H1 (cell line): ENCODE measurements at regions not wholly inside any gene's neighbourhood (a gene's known extent, or its start where the extent isn't known, plus 50 kb on each side); places are given as distances from the start of the nearest gene placed in this dataset.

Experiments
- BCL11A ChIP-seq, 2 experiments: IDR thresholded peaks; one replicate each; pipeline ENCODE4 v1.6.1; 2011; ENCODE audit warnings: low read depth in 2 of 2, low read length in 2 of 2, mild to moderate bottlenecking in 2 of 2
- PHF8 ChIP-seq: fragments of 200-600 bp; sonication (generic); conservative IDR thresholded peaks from 2 replicates; pipeline ENCODE4 v1.7.1; 2012; ENCODE audit warnings: low read depth, mild to moderate bottlenecking, inconsistent platforms, low read length, moderate library complexity
- TF ChIP-seq, protein P1 (sequence below): fragments of 300-600 bp; sonication (generic); IDR thresholded peaks from 2 replicates; pipeline ENCODE4 v1.7.1; 2012; ENCODE audit warnings: low read length, moderate library complexity, mild to moderate bottlenecking, inconsistent platforms; ENCODE audit not compliant: insufficient replicate concordance
- TF ChIP-seq, protein P2 (sequence below): IDR thresholded peaks from 2 replicates; pipeline ENCODE4 v1.6.1; 2011; ENCODE audit warnings: low read depth, mild to moderate bottlenecking, low read length; ENCODE audit not compliant: insufficient read depth

DNA sequence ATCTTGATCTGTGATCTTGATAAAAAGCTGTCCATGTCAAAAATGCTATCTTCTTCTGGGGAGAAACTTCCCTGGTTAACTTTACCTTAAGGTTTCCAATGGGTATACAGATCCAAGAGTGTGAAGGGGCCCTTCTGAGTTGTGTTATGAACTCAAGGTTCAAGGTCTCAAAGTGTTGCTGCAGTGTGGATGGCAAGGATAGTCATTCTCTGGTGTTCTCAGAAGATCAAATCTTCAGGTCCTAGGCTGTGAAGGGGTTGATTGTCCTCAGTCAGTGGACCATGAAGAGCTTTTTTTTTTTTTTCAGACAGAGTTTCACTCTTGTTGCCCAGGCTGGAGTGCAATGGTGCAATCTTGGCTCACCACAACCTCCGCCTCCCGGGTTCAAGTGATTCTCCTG lies 114.4 kb downstream of the SPTSSA start (continued):
- TF ChIP-seq, protein P1, sequence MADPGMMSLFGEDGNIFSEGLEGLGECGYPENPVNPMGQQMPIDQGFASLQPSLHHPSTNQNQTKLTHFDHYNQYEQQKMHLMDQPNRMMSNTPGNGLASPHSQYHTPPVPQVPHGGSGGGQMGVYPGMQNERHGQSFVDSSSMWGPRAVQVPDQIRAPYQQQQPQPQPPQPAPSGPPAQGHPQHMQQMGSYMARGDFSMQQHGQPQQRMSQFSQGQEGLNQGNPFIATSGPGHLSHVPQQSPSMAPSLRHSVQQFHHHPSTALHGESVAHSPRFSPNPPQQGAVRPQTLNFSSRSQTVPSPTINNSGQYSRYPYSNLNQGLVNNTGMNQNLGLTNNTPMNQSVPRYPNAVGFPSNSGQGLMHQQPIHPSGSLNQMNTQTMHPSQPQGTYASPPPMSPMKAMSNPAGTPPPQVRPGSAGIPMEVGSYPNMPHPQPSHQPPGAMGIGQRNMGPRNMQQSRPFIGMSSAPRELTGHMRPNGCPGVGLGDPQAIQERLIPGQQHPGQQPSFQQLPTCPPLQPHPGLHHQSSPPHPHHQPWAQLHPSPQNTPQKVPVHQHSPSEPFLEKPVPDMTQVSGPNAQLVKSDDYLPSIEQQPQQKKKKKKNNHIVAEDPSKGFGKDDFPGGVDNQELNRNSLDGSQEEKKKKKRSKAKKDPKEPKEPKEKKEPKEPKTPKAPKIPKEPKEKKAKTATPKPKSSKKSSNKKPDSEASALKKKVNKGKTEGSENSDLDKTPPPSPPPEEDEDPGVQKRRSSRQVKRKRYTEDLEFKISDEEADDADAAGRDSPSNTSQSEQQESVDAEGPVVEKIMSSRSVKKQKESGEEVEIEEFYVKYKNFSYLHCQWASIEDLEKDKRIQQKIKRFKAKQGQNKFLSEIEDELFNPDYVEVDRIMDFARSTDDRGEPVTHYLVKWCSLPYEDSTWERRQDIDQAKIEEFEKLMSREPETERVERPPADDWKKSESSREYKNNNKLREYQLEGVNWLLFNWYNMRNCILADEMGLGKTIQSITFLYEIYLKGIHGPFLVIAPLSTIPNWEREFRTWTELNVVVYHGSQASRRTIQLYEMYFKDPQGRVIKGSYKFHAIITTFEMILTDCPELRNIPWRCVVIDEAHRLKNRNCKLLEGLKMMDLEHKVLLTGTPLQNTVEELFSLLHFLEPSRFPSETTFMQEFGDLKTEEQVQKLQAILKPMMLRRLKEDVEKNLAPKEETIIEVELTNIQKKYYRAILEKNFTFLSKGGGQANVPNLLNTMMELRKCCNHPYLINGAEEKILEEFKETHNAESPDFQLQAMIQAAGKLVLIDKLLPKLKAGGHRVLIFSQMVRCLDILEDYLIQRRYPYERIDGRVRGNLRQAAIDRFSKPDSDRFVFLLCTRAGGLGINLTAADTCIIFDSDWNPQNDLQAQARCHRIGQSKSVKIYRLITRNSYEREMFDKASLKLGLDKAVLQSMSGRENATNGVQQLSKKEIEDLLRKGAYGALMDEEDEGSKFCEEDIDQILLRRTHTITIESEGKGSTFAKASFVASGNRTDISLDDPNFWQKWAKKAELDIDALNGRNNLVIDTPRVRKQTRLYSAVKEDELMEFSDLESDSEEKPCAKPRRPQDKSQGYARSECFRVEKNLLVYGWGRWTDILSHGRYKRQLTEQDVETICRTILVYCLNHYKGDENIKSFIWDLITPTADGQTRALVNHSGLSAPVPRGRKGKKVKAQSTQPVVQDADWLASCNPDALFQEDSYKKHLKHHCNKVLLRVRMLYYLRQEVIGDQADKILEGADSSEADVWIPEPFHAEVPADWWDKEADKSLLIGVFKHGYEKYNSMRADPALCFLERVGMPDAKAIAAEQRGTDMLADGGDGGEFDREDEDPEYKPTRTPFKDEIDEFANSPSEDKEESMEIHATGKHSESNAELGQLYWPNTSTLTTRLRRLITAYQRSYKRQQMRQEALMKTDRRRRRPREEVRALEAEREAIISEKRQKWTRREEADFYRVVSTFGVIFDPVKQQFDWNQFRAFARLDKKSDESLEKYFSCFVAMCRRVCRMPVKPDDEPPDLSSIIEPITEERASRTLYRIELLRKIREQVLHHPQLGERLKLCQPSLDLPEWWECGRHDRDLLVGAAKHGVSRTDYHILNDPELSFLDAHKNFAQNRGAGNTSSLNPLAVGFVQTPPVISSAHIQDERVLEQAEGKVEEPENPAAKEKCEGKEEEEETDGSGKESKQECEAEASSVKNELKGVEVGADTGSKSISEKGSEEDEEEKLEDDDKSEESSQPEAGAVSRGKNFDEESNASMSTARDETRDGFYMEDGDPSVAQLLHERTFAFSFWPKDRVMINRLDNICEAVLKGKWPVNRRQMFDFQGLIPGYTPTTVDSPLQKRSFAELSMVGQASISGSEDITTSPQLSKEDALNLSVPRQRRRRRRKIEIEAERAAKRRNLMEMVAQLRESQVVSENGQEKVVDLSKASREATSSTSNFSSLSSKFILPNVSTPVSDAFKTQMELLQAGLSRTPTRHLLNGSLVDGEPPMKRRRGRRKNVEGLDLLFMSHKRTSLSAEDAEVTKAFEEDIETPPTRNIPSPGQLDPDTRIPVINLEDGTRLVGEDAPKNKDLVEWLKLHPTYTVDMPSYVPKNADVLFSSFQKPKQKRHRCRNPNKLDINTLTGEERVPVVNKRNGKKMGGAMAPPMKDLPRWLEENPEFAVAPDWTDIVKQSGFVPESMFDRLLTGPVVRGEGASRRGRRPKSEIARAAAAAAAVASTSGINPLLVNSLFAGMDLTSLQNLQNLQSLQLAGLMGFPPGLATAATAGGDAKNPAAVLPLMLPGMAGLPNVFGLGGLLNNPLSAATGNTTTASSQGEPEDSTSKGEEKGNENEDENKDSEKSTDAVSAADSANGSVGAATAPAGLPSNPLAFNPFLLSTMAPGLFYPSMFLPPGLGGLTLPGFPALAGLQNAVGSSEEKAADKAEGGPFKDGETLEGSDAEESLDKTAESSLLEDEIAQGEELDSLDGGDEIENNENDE: no peak
- TF ChIP-seq, protein P2, sequence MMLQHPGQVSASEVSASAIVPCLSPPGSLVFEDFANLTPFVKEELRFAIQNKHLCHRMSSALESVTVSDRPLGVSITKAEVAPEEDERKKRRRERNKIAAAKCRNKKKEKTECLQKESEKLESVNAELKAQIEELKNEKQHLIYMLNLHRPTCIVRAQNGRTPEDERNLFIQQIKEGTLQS: no peak
- TF ChIP-seq PHF8 (no peak), BCL11A (IDR thresholded peaks at IDR 0.05; ENCODE audit: low read depth in 2 of 2, low read length in 2 of 2) (no peak)
